ENCODE measurements at regions not wholly inside any gene's neighbourhood (a gene's known extent, or its start where the extent isn't known, plus 50 kb on each side); places are given as distances from the start of the nearest gene placed in this dataset.
"Not testable (repeated sequence)": the region's sequence is repeated elsewhere in the genome, so short reads cannot be mapped to it uniquely, and the experiment has no call there.

DNA sequence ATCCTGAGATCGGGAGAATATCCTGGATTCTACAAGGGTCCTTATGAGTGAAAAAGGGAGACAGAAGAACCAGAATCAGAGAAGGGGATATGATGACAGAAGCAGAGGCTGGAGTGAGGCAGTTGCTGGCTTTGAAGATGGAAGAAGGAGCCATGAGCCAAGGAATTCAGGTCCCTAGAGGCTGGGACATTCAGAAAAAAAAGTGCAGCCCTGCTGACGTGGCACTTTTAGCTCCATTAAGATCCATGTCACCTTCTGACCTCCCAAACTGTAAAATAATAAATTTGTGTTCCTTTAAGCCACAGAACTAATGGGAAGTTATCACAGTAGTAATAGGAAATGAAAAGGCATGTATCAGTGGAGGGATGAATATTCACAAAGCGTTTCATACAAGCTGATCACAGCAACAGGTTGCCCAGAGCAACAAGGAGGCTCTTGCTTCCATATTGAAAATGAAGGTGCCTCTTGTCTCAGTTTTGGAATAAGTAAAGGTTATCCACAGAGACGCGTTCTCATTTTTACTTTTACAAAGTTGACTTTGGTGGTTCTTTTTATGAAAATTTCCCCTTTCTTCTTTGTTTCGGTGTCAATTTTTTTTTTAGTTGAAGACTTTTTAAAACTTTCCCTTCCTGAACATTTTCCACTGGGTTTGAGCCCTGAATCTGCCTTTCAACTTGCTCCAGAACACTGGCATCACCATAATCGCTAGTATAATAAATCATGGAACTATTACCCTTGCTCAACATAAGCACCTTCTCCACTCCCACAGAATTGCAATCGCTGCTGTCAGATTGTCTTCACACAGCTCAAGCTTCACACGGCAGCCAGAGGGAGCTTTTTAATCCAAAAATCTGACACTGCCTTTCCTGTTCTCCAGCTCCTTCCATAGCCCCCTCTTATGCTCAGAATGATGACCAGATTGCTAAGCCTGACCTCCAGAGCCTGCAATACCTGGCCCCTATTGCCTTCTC, 127.6 kb upstream of the RBPJ start:
- no peaks in the 10 kb centered on the region for H4K20me1 ChIP-seq (ENCODE audit: insufficient read depth)
- no peak overlapping the region for H3K27ac ChIP-seq
- H2AFZ ChIP-seq (ENCODE audit: low read depth), result no peak overlapping the region
- TF ChIP-seq CTCF (conservative IDR thresholded peaks at IDR 0.05; ENCODE audit: low read depth, low read length), result no peak
- H3K27me3 ChIP-seq (ENCODE audit: insufficient read depth, low read depth), result no peaks in the 10 kb centered on the region
- H3K4me3 ChIP-seq (IDR thresholded peaks at IDR 0.05; ENCODE audit: insufficient read depth, low read depth, low read length), result no peak overlapping the region
- H3K4me2 ChIP-seq, result no peak overlapping the region
- H3K9ac ChIP-seq, result no peak overlapping the region
- no peaks in the 10 kb centered on the region for H3K4me1 ChIP-seq (ENCODE audit: low read depth, poor library complexity, severe bottlenecking)
- H3K79me2 ChIP-seq (ENCODE audit: insufficient read depth, low read depth), result no peaks in the 10 kb centered on the region
- H3K36me3 ChIP-seq (ENCODE audit: insufficient read depth), result no peaks in the 10 kb centered on the region

GRCh38 chr4:26194764-26195163, 126.0 kb upstream of the RBPJ start:
- Histone ChIP-seq H3K4me3 (IDR thresholded peaks at IDR 0.05; ENCODE audit: insufficient read depth, low read depth, low read length) (no peak overlapping the region), H3K4me1 (ENCODE audit: low read depth, poor library complexity, severe bottlenecking) (no peaks in the 10 kb centered on the region), H3K27me3 (ENCODE audit: insufficient read depth, low read depth) (no peaks in the 10 kb centered on the region), H3K9ac (no peak overlapping the region), H3K4me2 (no peak overlapping the region), H3K36me3 (ENCODE audit: insufficient read depth) (no peaks in the 10 kb centered on the region), H3K27ac (no peak overlapping the region), H3K79me2 (ENCODE audit: insufficient read depth, low read depth) (no peaks in the 10 kb centered on the region), H2AFZ (ENCODE audit: low read depth) (no peak overlapping the region), H4K20me1 (ENCODE audit: insufficient read depth) (no peaks in the 10 kb centered on the region)
- TF ChIP-seq CTCF (conservative IDR thresholded peaks at IDR 0.05; ENCODE audit: low read depth, low read length), result no peak

DNA sequence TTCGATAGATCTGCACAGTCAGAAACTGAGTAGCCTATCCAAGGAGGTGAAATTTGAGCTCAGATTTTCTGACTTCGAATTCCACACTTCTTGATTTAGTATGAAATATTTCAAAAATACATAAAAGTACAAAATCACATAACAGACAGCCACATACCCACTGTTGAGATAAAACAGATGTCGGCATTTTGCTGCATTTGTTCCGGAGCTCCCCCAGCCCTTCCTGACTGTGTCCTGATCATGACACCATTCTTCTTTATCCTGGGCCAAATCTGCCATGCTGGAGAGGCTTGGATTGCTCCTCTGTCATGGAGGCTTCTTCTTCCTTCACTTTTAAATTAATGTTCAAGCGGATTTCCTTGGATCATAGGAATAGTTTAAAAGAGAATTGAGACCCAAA, 124.2 kb upstream of the RBPJ start:
- no peaks in the 10 kb centered on the region for H3K27me3 ChIP-seq (ENCODE audit: insufficient read depth, low read depth)
- H3K4me2 ChIP-seq, result no peak overlapping the region
- H3K36me3 ChIP-seq (ENCODE audit: insufficient read depth), result no peaks in the 10 kb centered on the region
- no peak for TF ChIP-seq CTCF (conservative IDR thresholded peaks at IDR 0.05; ENCODE audit: low read depth, low read length)
- no peak overlapping the region for H3K9ac ChIP-seq
- H4K20me1 ChIP-seq (ENCODE audit: insufficient read depth), result no peaks in the 10 kb centered on the region
- no peak overlapping the region for H2AFZ ChIP-seq (ENCODE audit: low read depth)
- H3K4me3 ChIP-seq (IDR thresholded peaks at IDR 0.05; ENCODE audit: insufficient read depth, low read depth, low read length), result no peak overlapping the region
- no peaks in the 10 kb centered on the region for H3K79me2 ChIP-seq (ENCODE audit: insufficient read depth, low read depth)
- H3K27ac ChIP-seq, result no peak overlapping the region
- no peaks in the 10 kb centered on the region for H3K4me1 ChIP-seq (ENCODE audit: low read depth, poor library complexity, severe bottlenecking)

DNA sequence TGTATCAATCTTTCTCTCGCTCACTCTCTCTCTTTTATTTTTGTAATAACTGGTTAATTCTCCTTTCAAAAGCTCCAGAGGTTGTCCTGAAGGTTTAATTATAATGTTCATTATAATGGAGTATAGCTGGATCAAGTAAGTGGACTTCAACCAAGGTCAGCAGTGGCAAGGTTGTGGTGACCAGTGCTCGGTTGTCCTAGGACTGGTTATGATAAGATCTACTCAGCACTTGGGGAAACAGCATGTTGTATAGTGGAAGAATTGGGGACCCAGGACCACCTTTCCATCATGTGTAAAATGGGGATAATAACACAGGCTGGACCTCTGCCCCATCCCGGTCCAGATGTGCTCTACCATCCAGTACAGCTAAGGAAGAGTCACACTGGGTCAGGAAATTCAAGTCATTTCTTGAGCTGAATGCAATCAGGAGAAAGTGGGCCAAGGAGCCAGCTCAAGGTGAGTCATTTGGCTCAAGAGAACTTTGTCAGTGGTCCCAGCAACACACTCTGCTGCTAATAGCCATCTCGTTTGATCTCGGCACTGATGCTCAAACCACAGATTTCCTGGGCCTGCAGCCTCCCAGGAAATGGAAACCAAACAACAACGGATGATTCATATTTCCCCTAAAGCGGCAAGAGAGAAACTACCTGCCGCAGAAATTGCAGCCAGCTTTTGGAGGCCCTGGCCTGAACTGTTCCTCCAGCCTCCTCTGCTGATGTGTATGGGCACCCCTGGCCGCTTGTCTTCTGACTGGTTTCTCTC, 123.6 kb upstream of the RBPJ start:
- Histone ChIP-seq H3K36me3 (ENCODE audit: insufficient read depth) (no peaks in the 10 kb centered on the region), H2AFZ (ENCODE audit: low read depth) (no peak overlapping the region), H4K20me1 (ENCODE audit: insufficient read depth) (no peaks in the 10 kb centered on the region), H3K9ac (no peak overlapping the region), H3K4me2 (no peak overlapping the region), H3K4me3 (IDR thresholded peaks at IDR 0.05; ENCODE audit: insufficient read depth, low read depth, low read length) (no peak overlapping the region), H3K79me2 (ENCODE audit: insufficient read depth, low read depth) (no peaks in the 10 kb centered on the region), H3K27me3 (ENCODE audit: insufficient read depth, low read depth) (no peaks in the 10 kb centered on the region), H3K27ac (no peak overlapping the region), H3K4me1 (ENCODE audit: low read depth, poor library complexity, severe bottlenecking) (no peaks in the 10 kb centered on the region)
- TF ChIP-seq CTCF (conservative IDR thresholded peaks at IDR 0.05; ENCODE audit: low read depth, low read length), result no peak

- H3K79me2 ChIP-seq (ENCODE audit: insufficient read depth, low read depth), result not testable (repeated sequence)
Observed at GRCh38 chr4:26198931-26199330, 121.9 kb upstream of the RBPJ start.

More at GRCh38 chr4:26198931-26199330, 121.9 kb upstream of the RBPJ start:
- not testable (repeated sequence) for H3K4me1 ChIP-seq (ENCODE audit: low read depth, poor library complexity, severe bottlenecking); H3K9ac ChIP-seq; H2AFZ ChIP-seq (ENCODE audit: low read depth); H3K27ac ChIP-seq; H3K36me3 ChIP-seq (ENCODE audit: insufficient read depth); H3K4me3 ChIP-seq (IDR thresholded peaks at IDR 0.05; ENCODE audit: insufficient read depth, low read depth, low read length); H3K4me2 ChIP-seq; H4K20me1 ChIP-seq (ENCODE audit: insufficient read depth); H3K27me3 ChIP-seq (ENCODE audit: insufficient read depth, low read depth)

All from KMS-11 (cell line).